ENCODE measurements at regions not wholly inside any gene's neighbourhood (a gene's known extent, or its start where the extent isn't known, plus 50 kb on each side); places are given as distances from the start of the nearest gene placed in this dataset.

DNA sequence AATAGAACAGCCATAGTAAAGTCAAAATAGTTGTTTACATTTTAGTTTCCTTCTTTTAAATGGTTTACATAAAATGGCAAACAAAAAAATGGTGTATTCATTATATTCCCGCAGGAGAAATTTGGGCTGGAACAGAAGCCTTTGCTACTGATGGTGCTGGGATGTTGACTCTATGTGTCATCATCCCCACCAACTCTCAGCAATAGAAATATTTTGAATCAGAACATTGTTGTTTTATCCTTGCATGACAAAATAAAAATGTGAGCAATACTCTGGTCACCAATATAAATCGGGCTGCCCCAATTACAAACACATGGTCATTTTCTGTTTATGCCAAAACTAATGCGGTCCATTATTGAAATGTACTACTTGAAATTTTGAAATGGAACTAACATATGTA, 1131.6 kb upstream of the PCDH7 start:
- Histone ChIP-seq H3K4me2 (ENCODE audit: insufficient read depth, low read length) (no peak overlapping the region), H3K36me3 (ENCODE audit: control insufficient read depth in 2 of 2, extremely low read depth in 1 of 2, insufficient read depth in 2 of 2, low read length in 2 of 2) (no peaks in the 10 kb centered on the region), H2AFZ (ENCODE audit: low read depth, low read length) (no peak overlapping the region), H3K79me2 (ENCODE audit: control insufficient read depth, insufficient read depth, low read length) (no peaks in the 10 kb centered on the region), H3K27ac (ENCODE audit: insufficient read depth, low read depth, low read length) (no peak overlapping the region), H3K9me3 (replicated peaks; ENCODE audit: control insufficient read depth, insufficient read depth, low read length) (no peaks in the 10 kb centered on the region), H4K20me1 (replicated peaks; ENCODE audit: control insufficient read depth, extremely low read depth, insufficient read depth, low read length) (no peaks in the 10 kb centered on the region), H3K9ac (replicated peaks; ENCODE audit: extremely low read depth, insufficient read depth, low read length) (no peak overlapping the region), H3K4me3 (replicated peaks in 1 of 3; ENCODE audit: insufficient read depth in 1 of 3, low read depth in 1 of 3, low read length in 3 of 3) (no peak overlapping the region), H3K4me1 (ENCODE audit: control insufficient read depth, extremely low read depth, insufficient read depth, low read length) (no peaks in the 10 kb centered on the region), H3K9me1 (replicated peaks; ENCODE audit: control insufficient read depth, extremely low read depth, insufficient read depth, low read length) (no peaks in the 10 kb centered on the region), H3K27me3 (ENCODE audit: control insufficient read depth in 2 of 2, insufficient read depth in 2 of 2, low read length in 2 of 2) (no peaks in the 10 kb centered on the region)
- FAIRE-seq (no peak), DNase-seq (ENCODE audit: low read depth, low spot score) (no peak)
- ChIA-PET POLR2A (no interaction called here), CTCF (no interaction called here)
- no peak for TF ChIP-seq EZH2 (IDR thresholded peaks at IDR 0.05; ENCODE audit: borderline replicate concordance, low read depth, low read length, severe bottlenecking)
- TF ChIP-seq, protein P1, sequence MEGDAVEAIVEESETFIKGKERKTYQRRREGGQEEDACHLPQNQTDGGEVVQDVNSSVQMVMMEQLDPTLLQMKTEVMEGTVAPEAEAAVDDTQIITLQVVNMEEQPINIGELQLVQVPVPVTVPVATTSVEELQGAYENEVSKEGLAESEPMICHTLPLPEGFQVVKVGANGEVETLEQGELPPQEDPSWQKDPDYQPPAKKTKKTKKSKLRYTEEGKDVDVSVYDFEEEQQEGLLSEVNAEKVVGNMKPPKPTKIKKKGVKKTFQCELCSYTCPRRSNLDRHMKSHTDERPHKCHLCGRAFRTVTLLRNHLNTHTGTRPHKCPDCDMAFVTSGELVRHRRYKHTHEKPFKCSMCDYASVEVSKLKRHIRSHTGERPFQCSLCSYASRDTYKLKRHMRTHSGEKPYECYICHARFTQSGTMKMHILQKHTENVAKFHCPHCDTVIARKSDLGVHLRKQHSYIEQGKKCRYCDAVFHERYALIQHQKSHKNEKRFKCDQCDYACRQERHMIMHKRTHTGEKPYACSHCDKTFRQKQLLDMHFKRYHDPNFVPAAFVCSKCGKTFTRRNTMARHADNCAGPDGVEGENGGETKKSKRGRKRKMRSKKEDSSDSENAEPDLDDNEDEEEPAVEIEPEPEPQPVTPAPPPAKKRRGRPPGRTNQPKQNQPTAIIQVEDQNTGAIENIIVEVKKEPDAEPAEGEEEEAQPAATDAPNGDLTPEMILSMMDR (IDR thresholded peaks at IDR 0.05; ENCODE audit: extremely low read depth in 1 of 2, insufficient read depth in 1 of 2, low read depth in 1 of 2, low read length in 2 of 2) = no peak
- no peak for TF ChIP-seq MAX (IDR thresholded peaks at IDR 0.05; ENCODE audit: insufficient read depth, insufficient read length)
- TF ChIP-seq GATA2 (IDR thresholded peaks at IDR 0.05; ENCODE audit: insufficient read depth, insufficient read length, low read depth, low read length) = no peak
- no peak for TF ChIP-seq FOS (IDR thresholded peaks at IDR 0.05; ENCODE audit: borderline replicate concordance, insufficient read depth, low read length)
- TF ChIP-seq POLR2AphosphoS5 (IDR thresholded peaks at IDR 0.05; ENCODE audit: insufficient read depth, low read depth, low read length) = no peak
- no peak for TF ChIP-seq POLR2A (IDR thresholded peaks at IDR 0.05; ENCODE audit: low read depth, low read length)
- no peak for TF ChIP-seq MYC (IDR thresholded peaks at IDR 0.05; ENCODE audit: low read depth, low read length)
- TF ChIP-seq JUN (IDR thresholded peaks at IDR 0.05; ENCODE audit: borderline replicate concordance, insufficient read depth, insufficient read length, low read depth) = no peak
- intact Hi-C loops (cut with micrococcal nuclease) (no loop called here), dilution Hi-C loops (cut with MboI; ENCODE audit: extremely low pct_ligation_motif_present, low sequenced_read_pairs) (no loop called here)
- no TSS peak for BruUV-seq (replicated peaks)

Measured in endothelial cell of umbilical vein (primary cell).